B cell (primary cell): ENCODE measurements at regions not wholly inside any gene's neighbourhood (a gene's known extent, or its start where the extent isn't known, plus 50 kb on each side); places are given as distances from the start of the nearest gene placed in this dataset.

ENCODE experiments used
- EZH2 ChIP-seq: IDR thresholded peaks from 2 replicates; pipeline ENCODE4 v1.6.1; 2012; ENCODE audit warnings: borderline replicate concordance, low read depth, mild to moderate bottlenecking, moderate library complexity, low read length; ENCODE audit not compliant: insufficient read depth, poor library complexity, severe bottlenecking
- TF ChIP-seq, protein P1 (sequence below): fragments of 200-600 bp; IDR thresholded peaks from one replicate; pipeline ENCODE4 v1.8.0; 2022; ENCODE audit warnings: antibody characterized with exemption, mild to moderate bottlenecking

DNA sequence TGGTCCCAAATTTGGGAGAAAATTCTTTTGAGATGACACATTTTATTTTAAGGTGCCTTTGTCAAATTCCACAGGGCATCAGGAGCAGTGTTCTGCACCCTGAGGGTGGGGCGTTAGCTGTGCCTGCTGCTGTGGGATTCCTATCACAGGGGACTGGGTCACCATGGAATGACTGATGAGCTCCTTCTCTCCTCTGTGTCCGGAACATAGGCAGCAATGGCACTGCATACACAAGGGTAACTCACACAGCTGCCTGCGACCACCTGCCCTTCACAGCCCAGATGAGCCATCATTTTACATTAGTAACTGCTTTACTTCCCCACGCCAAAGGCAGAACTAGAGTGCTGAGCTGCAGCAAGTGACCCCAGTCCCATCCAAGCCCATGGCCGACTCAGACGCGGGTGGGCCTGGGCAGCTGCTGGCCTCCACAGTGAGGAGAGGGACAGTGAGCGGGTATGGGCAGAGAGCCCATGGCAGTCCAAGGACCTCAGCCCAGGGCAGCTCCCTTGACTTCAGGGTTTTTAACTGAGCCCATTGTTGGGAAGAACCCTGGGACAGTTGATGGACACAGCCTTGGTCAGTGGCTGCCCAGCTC is 93.7 kb downstream of the GADD45G start:
- TF ChIP-seq, protein P1, sequence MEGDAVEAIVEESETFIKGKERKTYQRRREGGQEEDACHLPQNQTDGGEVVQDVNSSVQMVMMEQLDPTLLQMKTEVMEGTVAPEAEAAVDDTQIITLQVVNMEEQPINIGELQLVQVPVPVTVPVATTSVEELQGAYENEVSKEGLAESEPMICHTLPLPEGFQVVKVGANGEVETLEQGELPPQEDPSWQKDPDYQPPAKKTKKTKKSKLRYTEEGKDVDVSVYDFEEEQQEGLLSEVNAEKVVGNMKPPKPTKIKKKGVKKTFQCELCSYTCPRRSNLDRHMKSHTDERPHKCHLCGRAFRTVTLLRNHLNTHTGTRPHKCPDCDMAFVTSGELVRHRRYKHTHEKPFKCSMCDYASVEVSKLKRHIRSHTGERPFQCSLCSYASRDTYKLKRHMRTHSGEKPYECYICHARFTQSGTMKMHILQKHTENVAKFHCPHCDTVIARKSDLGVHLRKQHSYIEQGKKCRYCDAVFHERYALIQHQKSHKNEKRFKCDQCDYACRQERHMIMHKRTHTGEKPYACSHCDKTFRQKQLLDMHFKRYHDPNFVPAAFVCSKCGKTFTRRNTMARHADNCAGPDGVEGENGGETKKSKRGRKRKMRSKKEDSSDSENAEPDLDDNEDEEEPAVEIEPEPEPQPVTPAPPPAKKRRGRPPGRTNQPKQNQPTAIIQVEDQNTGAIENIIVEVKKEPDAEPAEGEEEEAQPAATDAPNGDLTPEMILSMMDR, result no peak
- no peak for TF ChIP-seq EZH2
